H4 (cell line): ENCODE measurements at regions not wholly inside any gene's neighbourhood (a gene's known extent, or its start where the extent isn't known, plus 50 kb on each side); places are given as distances from the start of the nearest gene placed in this dataset.
"Not testable (repeated sequence)": the region's sequence is repeated elsewhere in the genome, so short reads cannot be mapped to it uniquely, and the experiment has no call there.

Source experiments
- DNase-seq: peaks from one replicate; pipeline ENCODE4 v3.0.0-alpha.2; 2015; ENCODE audit warnings: low spot score

DNA sequence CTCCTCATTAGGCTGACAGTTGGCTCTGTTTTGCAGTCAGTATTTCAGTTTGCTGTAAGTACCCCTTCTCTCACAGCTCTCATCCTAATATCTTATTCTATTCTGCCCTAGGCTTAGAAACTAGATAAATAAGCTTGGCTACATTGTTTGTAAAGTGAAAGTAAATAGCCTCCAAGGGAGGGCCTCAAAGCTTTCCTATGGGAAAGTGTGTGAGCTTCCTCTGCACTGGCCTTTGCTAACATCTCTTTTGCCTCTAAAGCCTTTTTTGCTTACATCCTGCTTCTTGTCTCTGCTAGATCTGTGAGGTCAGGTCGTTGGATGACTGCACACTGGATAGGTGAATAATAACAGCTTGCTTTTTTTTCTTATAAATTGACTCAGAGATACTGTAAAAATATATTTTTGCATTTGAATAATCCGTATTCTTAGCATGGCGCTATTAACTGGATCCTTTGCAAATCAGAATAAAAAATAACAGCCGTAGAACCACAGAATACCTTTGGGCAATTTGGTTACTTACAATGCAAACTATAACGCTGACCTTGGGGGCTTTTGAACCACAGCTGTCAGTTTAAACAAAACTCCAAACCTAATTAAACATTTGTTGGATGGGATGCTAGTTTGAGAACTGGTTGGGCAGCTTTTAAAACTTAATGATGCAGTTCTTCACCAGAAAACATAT, 55.1 kb downstream of the TTC6 start:
- peak; percentile 29 for DNase-seq

DNA sequence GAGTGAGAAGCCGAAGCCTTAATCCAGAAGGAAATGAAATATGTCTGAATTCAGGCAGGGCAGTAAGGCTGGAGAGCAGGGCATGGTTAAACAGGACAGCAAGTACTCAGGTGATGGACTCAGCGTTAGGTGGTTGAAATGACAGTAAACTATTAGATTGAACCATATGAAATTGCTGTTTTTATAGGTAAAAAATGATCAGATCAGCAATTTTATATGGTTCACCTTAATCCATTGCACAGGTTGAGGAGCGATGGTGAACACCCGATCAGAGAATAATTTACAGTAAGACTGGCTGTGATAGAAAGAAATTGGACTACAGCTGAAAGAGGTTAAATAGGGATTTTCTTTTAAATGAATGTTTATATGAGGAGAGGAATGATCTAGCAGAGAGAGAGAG, 56.6 kb downstream of the TTC6 start:
- DNase-seq, result no peak

DNA sequence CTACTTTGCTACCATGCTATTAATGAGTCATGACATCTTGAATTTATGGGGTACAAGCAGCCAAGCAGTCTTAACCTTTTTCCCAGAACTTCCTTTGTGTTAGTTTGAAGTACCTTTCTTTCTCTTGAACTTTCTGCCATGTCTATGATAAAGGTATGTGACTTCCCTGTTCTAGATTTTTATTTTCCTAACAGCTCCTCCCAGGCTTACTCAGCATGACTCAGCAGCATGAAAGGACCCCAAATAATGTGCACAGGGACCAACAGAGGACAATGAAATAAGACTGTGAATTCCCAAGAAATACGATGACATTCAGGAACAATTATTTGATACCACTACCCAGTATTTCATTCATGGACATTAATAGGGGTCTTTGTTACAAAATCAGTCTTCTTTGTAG, 60.0 kb downstream of the TTC6 start:
- DNase-seq, result peak; percentile 13

DNA sequence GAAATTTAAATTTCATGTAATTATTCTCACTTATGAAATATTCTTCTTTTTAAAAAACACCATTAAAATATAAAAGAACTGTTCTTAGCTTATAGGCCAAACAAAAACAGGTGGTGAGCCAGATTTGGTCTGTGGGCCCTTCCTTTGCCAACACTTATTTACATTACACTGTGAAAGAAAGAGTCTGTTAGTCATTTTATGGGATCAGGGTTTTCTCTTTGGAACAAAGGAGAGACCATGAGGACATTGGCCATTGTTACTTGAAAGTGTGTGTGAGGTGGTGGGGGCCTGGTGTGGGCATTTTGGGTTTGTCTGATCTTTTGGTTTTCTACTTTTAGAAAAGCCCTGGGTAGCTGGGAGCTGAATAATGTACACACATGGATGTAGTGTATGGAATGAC, 62.7 kb downstream of the TTC6 start:
- peak; percentile 17 for DNase-seq

DNA sequence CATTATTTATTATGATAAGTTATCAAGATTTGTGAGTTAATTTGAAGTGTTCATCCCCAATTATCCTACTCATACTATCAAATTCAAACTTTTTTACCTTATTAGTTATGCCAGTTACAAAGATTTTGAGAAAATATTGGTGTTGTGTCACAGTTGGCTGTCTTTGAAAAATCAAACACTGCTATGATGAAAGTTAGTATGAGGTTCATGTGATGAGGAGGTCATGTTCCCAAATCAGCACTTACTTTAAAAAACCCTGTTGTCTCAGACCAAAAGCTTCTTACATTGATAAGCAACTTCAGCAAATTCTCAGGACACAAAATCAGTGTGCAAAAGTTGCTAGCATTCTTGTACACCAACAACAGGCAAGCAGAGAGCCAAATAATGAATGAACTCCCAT, 68.1 kb downstream of the TTC6 start:
- no peak for DNase-seq

DNA sequence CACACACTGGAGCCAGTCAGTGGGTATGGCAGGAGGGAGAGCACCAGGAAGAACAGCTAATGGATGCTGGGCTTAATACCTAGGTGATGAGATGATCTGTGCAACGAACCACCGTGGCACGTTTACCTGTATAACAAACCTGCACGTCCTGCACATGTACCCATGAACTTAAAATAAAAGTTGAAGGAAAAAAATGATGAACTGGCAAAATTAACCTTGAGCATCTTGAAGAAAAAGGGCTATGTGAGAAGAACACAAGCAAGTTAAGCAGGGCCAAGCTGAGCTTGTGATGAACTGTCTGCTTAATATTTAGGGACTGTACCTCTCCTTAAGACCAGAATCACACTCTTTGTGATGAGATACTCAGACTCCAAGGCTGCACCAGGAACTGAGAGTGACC, 70.0 kb downstream of the TTC6 start:
- DNase-seq, result no peak

DNA sequence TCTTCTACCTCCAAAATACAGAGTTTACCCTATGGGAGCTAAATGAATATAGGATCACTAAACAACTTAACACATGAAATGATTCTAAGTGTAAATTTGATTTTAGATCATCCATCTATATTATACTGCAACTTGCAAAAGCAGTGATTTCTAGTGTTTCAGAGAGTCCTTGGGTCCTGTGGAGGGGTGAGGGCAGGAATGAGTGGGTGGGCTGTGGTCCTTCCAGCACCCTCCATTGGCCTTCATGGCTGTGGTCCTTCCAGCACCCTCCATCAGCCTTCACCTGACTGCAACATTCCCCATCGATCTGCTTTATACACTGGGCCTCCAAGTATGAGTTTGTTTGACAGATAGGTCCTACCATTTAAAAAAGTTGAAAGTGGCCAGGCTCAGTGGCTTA, 70.5 kb downstream of the TTC6 start:
- no peak for DNase-seq

DNA sequence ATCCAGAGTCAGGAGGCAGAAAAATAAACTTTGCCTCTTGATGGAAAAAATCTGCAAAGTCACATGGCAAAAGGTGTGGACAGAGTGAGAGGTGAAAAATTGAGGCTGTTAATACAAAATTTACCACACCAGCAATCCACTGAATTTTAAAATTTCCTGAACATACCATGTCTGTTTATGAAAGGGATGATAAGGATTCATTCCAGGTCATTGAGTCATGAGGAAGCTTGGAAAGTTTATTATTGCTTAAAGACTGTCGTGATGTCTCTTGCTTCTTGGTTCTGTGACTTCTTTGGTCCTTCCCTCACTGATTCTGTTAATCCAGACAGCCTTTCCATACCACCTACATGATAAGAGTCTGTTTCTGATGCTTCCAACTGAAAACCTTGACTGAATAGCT, 73.2 kb downstream of the TTC6 start:
- DNase-seq, result no peak

DNA sequence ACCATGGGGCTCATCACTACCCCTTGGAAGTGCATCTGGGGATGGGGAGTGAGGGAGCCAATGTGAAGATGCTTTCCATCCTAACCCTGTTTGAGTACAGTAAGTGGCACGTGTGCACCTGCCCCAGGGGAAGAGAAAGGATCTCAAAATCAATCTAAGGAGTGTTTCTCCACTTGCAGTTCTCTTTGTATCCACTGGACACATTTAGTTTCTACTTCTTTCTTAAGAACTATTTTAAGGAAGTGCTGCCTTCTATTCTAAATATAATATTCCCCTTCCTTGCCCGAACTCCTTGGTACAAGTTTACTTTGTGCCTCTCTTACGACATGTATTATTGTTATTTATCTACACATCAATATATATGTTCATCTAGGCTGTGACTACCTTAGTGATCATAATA, 73.8 kb downstream of the TTC6 start:
- no peak for DNase-seq

DNA sequence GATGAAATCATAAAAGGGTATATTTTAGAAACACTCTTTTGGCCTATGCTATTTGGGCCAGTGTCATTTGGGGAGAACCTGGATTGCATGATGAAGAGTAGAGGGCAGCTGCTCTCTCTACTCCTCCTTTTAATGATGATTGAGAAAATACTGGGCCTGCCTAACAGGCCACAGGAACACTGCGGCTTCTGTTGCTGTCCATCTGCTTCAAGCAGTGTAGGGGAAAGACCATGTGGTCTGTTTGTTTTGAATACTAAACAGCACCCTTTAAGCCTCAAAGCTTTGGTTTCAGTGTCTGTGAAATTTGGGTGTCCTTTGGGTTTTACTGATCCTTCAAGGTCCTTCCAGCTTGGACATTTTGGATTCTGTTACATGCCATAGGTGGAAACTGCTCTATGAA, 78.0 kb downstream of the TTC6 start:
- DNase-seq, result no peak

DNA sequence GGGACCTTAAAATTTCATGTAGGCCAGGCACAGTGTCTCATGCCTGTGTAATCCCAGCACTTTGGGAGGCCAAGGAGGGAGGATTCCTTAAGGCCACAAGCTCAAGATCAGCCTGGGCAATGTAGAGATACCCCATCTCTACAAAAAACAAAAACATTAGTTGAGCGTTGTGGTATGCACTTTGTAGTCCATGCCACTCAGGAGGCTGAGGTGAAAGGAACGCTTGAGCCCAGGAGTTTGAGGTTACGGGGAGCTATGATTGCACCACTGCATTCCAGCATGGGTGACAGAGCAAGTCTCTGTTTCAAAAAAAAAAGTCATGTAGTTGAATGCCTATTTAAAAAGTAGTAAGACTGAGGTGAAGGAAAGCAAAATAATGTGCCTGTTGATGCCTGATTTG, 83.5 kb downstream of the TTC6 start:
- DNase-seq, result peak; percentile 40

DNA sequence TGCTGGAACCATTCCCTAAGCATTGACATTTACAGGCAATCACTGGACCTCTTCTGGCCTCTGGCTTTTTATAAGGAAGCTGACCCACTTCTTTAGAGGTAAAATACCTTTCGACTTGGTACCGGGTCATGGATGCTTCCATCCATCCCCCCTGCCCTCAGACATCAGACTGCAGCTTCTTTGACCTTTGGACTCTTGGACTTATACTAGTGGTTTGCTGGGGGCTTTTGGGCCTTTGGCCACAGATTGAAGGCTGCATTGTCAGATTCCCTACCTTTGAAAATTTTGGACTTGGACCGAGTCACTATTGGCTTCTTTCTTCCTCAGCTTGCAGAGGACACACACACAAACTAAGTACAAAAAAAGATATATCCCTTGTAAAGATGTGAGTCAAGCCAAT, 86.1 kb downstream of the TTC6 start:
- no peak for DNase-seq

DNA sequence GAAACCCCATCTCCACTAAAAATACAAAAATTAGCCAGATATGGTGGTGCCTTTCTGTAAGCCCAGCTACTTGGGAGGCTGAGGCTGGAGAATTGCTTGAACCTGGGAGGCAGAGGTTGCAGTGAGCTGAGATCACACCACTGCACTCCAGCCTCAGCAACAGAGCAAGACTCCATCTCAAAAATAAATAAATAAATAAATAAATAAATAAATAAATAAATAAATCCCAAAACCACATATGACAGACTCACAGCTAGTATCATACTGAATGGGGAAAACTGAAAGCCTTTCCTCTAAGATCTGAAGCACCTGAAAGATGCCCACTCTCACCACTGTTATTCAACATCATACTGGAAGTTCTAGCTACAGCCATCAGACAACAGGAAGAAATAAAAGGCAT, 97.3 kb downstream of the TTC6 start:
- not testable (repeated sequence) for DNase-seq

DNA sequence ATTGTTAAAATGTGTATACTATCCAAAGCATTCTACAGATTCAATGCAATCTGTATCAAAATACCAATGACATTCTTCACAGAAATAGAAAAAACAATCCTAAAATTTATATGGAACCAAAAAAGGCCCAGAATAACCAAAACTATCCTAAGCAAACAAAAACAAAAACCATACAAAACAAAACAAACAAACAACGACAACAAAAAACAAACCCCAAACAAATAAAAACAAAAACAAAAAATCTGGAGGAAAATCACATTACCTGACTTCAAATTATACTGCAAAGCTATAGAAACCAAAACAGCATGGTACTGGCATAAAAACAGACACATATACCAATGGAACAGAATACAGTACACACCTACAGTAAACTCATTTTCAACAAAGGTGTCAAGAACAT, 98.0 kb downstream of the TTC6 start:
- DNase-seq, result not testable (repeated sequence)

DNA sequence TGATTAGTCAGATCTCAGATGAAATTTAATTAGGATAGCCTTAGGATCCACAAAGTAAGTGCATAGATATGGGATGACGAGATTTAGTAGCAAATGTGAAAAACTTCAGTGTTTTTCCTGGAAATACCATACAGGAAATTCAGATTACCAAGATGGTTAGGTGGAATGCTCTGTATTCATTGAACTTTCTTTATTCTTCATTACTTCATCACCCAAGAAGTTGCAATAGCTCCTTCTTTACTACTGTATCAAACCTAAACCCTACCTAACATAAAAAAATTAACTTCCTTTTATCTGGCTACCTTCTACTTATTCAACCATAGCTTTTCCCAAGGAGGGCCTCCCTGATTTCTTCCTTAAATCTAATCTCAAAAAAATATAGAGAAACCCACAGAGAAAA, 100.4 kb downstream of the TTC6 start:
- no peak for DNase-seq

DNA sequence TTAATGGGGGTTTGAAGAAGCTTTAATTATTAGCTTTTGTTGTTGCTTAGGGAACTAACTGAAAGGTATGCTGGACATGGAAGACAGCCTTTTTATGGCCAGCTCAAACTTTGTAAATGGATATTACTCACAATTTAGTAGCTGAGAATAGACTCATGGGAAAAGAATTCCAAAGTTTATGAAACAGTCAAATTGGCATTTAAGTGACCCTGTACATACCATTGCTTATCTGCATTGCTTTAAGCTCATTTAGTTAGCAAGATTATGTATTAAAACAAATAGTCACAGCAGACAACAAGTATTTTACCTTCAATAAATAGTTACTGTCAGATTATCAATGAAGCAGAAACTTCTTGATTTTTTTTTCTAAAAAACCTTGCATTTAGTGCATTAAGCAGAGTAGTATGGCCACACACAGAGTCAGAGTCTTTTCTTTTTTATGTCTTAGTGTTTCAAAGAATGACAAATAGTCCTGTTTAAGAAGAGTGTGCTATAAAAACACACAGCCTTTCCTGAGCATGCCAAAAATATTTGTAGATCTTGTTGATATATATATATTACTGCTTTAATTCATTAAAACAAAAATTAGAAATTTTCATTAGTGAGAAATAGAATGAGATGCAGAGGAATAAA, 102.2 kb downstream of the TTC6 start:
- peak; percentile 16 for DNase-seq

DNA sequence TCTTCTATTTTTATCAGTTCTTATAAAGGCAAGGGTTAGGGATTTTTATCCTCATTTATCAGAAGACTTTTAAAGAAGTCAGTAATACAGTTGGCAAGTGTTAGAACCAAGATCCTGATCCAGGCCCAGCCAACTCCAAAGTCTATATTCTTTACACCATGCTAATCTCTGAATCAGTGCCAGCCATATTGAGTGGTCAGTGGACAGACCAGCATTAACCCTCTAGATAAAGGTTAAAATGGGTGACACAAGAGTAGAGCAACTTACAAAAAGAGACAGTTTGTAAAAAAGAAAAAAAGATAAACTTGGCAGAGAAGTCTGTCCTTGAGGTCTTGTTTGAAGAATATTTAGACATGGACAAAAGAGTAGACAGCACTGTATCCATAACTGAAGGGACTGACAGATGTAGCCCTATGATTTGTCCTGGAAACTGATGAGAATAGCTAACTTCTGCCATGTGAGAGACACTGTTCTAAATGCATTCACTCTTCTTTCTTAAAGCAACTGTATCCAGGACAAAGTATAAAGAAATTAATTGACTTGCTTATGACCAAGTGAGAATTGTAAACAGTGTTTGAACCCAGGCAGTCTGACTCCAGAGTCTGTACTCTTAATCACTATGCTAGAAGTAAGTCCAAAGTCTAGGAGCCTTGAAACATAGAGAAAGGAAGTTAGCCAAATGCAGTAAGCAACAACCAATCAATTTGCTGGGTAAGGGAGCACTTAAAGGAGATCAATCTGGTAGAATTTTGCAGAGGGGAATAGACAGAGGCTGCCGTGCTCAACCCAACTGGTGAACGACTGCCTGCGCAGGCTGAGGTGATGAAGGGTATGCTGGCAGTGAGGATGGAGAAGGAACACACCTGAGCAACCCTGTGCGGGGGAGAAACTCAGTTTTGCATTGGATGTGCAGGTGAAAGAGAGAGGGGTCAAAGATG, 103.7 kb downstream of the TTC6 start:
- no peak for DNase-seq

DNA sequence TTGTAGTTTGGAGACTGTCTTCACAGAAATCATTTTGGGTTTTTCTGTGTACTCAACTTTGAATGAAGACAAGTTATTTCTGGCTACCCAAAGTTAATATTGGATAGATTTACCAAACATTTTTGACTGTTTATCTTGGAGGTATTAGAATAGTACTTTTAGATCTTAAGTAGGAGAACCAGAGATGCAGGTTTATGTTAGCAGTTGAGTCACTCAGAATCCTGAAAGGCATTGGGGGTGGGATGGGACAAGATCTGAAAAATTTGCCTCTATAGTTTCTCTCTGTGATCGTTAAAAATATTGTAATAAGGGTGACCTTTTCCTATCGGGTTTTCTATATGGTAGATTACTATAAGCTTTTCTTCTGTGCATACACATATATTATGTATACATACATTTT, 112.3 kb downstream of the TTC6 start:
- DNase-seq, result no peak

DNA sequence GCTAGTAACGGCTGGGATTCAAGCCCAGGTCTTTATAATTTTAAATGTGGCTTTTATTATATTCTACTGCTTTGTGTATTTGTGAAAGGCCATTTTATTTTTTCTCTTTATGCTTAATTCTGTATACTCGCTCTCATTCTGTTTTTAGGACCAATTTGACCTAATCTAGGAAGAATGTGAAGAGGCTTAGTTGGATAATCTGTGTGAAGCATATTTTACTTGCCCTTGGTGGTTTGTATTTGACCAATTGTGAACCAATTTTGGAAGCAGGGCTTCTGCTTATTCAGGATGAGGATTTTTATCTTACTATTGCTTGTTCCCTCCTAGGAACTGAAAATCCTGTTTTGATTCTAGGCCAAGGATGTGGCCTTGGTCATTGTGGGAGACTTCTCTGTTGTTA, 113.1 kb downstream of the TTC6 start:
- no peak for DNase-seq

DNA sequence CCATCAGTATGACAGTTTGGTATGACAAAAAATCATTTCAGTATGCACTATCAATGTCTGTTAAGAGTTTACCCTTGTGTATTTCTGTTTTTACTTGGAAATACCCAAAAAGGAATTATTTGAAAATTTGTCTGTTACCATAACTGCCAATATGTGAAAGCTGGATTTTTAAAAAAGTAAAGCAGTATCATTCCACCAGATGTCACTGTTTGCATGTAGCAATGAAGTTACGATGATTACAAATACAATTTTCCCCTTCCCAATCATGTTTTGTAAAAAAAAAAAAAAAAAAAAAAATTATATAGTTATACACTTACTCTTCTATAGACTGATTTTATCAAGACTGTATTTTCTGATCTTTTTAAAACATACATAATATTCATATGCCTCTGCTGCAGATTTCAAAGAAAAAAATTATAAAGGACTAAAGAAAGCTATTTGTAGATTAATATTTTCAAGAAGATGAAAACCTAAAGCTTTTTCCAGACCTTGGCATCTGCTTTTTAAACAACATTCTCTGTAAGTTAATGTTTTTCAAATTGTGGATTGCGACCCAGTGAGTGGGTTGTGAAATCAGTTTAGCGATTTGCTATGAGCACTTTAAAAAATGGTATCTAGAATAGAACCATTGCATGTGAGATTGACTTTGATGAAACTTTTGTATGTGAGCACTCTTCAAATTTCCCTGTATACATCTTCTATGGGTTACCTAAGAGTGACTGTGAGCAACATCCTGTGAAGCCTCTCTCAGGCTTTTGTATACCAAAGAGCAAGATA, 114.2 kb downstream of the TTC6 start:
- DNase-seq, result no peak

DNA sequence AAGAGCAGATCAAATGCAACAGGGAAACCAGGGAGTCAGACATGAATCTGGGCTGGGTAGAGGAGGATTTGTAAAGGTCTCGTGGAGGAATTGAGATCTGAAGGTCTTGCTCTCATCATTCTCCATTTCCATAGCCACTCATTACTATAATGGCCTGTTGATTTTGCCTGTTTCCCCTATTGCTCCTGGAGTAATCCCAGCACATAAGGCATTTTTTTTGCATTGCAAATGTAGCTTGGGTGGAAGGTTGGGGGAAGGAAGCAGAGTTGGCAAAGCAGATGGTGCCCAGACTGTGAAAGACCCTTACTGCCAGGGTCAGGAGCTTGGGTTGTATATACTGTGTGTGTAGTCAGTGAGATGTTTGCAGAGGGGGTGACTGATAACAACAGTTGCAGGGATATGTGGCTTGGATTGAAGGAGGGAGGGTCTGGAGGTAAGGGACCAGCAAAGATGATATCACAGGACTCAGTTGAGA, 116.0 kb downstream of the TTC6 start:
- DNase-seq, result no peak
